IMR-90 (cell line): ENCODE measurements at regions not wholly inside any gene's neighbourhood (a gene's known extent, or its start where the extent isn't known, plus 50 kb on each side); places are given as distances from the start of the nearest gene placed in this dataset.

ENCODE experiments used
- ATAC-seq: fragments of 200-7000 bp; cut with Tn5 transposase; 2 replicates; pipeline ENCODE4 v1.9.1; 2020; ENCODE audit warnings: low read depth, mild to moderate bottlenecking, moderate library complexity
- BruUV-seq: library from RNA; stranded (reverse); fragments of 400-500 nt; replicated peaks from 2 replicates; lab custom pipeline; 2021; lab: Mats Ljungman, UMichigan
- CTCF ChIA-PET: fragments of 300-600 bp; formaldehyde crosslinking; extraction: SDS; loops from one replicate; lab custom pipeline; 2021; ENCODE audit warnings: antibody characterized with exemption; lab: Yijun Ruan, JAX
- POLR2A ChIA-PET: fragments of 300-600 bp; sonication (Branson Sonifier 250); formaldehyde crosslinking; loops from one replicate; lab custom pipeline; 2022; ENCODE audit warnings: antibody characterized with exemption; ENCODE audit not compliant: unreplicated experiment; lab: Charles Lee
- DNase-seq: peaks from one replicate; pipeline ENCODE4 v3.0.0; 2013
- H2AFZ ChIP-seq: replicated peaks from 2 replicates; pipeline ENCODE3; 2013; ENCODE audit warnings: low read length, mild to moderate bottlenecking; ENCODE audit not compliant: poor library complexity
- H2AK5ac ChIP-seq: 2 replicates; pipeline ENCODE4 v1.6.1; 2013; ENCODE audit warnings: low read depth, low read length, inconsistent platforms
- H2AK9ac ChIP-seq: replicated peaks from 2 replicates; pipeline ENCODE3; 2013; ENCODE audit warnings: mild to moderate bottlenecking, low read depth, low read length, moderate library complexity; ENCODE audit not compliant: poor library complexity
- H2BK120ac ChIP-seq: 2 replicates; pipeline ENCODE4 v1.6.1; 2013; ENCODE audit warnings: low read depth, low read length, inconsistent platforms
- H2BK15ac ChIP-seq: 3 replicates; pipeline ENCODE4 v1.6.1; 2013; ENCODE audit warnings: low read depth, low read length, inconsistent platforms
- H2BK20ac ChIP-seq: 2 replicates; pipeline ENCODE4 v1.6.1; 2013; ENCODE audit warnings: low read depth, mild to moderate bottlenecking, inconsistent platforms, low read length, moderate library complexity
- H2BK5ac ChIP-seq: 2 replicates; pipeline ENCODE4 v1.6.1; 2013; ENCODE audit warnings: mild to moderate bottlenecking, low read depth, low read length, inconsistent platforms; ENCODE audit not compliant: poor library complexity, severe bottlenecking
- H3K14ac ChIP-seq: replicated peaks from 2 replicates; pipeline ENCODE4 v1.6.1; 2013; ENCODE audit warnings: low read depth, low read length, inconsistent platforms
- H3K18ac ChIP-seq: 2 replicates; pipeline ENCODE4 v1.6.1; 2013; ENCODE audit warnings: low read depth, low read length, control low read depth
- H3K23ac ChIP-seq: 2 replicates; pipeline ENCODE4 v1.6.1; 2013; ENCODE audit warnings: low read depth, low read length, inconsistent platforms
- H3K27ac ChIP-seq: 2 replicates; pipeline ENCODE4 v1.5.1; 2013; ENCODE audit warnings: mild to moderate bottlenecking, control low read depth, low read length; ENCODE audit not compliant: insufficient read depth
- H3K27me3 ChIP-seq: 2 replicates; pipeline ENCODE4 v1.6.1; 2013; ENCODE audit warnings: low read length; ENCODE audit not compliant: control insufficient read depth, insufficient read depth
- H3K36me3 ChIP-seq: 2 replicates; pipeline ENCODE4 v1.6.1; 2013; ENCODE audit warnings: low read length, mixed read lengths; ENCODE audit not compliant: control insufficient read depth, insufficient read depth
- H3K4ac ChIP-seq: 2 replicates; pipeline ENCODE4 v1.6.1; 2013; ENCODE audit warnings: low read depth, low read length, inconsistent platforms
- H3K4me1 ChIP-seq: 2 replicates; pipeline ENCODE4 v1.6.1; 2013; ENCODE audit warnings: low read length, mixed read lengths; ENCODE audit not compliant: control insufficient read depth, insufficient read depth
- H3K4me2 ChIP-seq: 2 replicates; pipeline ENCODE4 v1.6.1; 2013; ENCODE audit warnings: low read depth, mild to moderate bottlenecking, control low read depth, low read length, moderate library complexity
- H3K4me3 ChIP-seq: 2 replicates; pipeline ENCODE4 v1.5.1; 2013; ENCODE audit warnings: low read depth, mild to moderate bottlenecking, control low read depth, low read length, moderate library complexity; ENCODE audit not compliant: insufficient read depth
- H3K56ac ChIP-seq: 2 replicates; pipeline ENCODE4 v1.6.1; 2013; ENCODE audit warnings: low read length, inconsistent platforms; ENCODE audit not compliant: insufficient read depth; ENCODE audit errors: extremely low read depth
- H3K79me1 ChIP-seq, 2 experiments: 2 replicates each; pipeline ENCODE4 v1.6.1; 2013; ENCODE audit warnings: low read length in 2 of 2, inconsistent platforms in 1 of 2, low read depth in 1 of 2
- H3K9ac ChIP-seq: 2 replicates; pipeline ENCODE4 v1.6.1; 2013; ENCODE audit warnings: low read depth, low read length, control low read depth
- H3K9me1 ChIP-seq: 2 replicates; pipeline ENCODE4 v1.6.1; 2013; ENCODE audit warnings: low read length, inconsistent platforms; ENCODE audit not compliant: insufficient read depth
- H3K9me3 ChIP-seq: 2 replicates; pipeline ENCODE4 v1.6.1; 2013; ENCODE audit warnings: low read length; ENCODE audit not compliant: control insufficient read depth, insufficient read depth
- H4K20me1 ChIP-seq: 2 replicates; pipeline ENCODE4 v1.6.1; 2013; ENCODE audit warnings: low read length, inconsistent platforms; ENCODE audit not compliant: insufficient read depth
- H4K5ac ChIP-seq: 2 replicates; pipeline ENCODE4 v1.6.1; 2013; ENCODE audit warnings: mild to moderate bottlenecking, low read depth, low read length, control low read depth
- H4K8ac ChIP-seq, 2 experiments: 2 replicates each; pipeline ENCODE4 v1.6.1; 2013; ENCODE audit warnings: low read depth in 2 of 2, low read length in 2 of 2, control low read depth in 1 of 2, inconsistent platforms in 1 of 2
- H4K91ac ChIP-seq: 2 replicates; pipeline ENCODE4 v1.6.1; 2013; ENCODE audit warnings: low read depth, low read length, inconsistent platforms; ENCODE audit not compliant: insufficient read depth
- CEBPB ChIP-seq: IDR thresholded peaks from 2 replicates; pipeline ENCODE4 v1.6.1; 2012; ENCODE audit warnings: low read depth, low read length, improper control_type of control experiment
- MXI1 ChIP-seq: IDR thresholded peaks from 2 replicates; pipeline ENCODE4 v1.6.1; 2012; ENCODE audit warnings: low read depth, mild to moderate bottlenecking, low read length, moderate library complexity, borderline replicate concordance
- POLR2A ChIP-seq: IDR thresholded peaks from 2 replicates; pipeline ENCODE4 v1.6.1; 2012; ENCODE audit warnings: mild to moderate bottlenecking, low read depth, low read length
- RFX5 ChIP-seq: IDR thresholded peaks from 2 replicates; pipeline ENCODE4 v1.8.0; 2012; ENCODE audit warnings: low read depth, mild to moderate bottlenecking, low read length, moderate library complexity
- USF2 ChIP-seq: fragments of 150-350 bp; IDR thresholded peaks from 2 replicates; pipeline ENCODE4 v1.6.1; 2017; ENCODE audit warnings: mild to moderate bottlenecking, antibody characterized with exemption, low read length, low read depth
- WGBS, 2 experiments: methylation state at CpG; one replicate each; pipeline versions ENCODE4 v1.1.5 to v1.1.7; 2013; ENCODE audit warnings: missing lambda C conversion rate in 2 of 2; ENCODE audit not compliant: insufficient read length in 1 of 2; ENCODE audit errors: extremely low coverage in 2 of 2; 5-methylcytosine and 5-hydroxymethylcytosine counted together
- dilution Hi-C: fragments of 300-500 bp; cut with HindIII; formaldehyde crosslinking; loops from one replicate; pipeline ENCODE4 v1.14.3; 2018; ENCODE audit warnings: low sequenced_read_pairs; ENCODE audit not compliant: unreplicated experiment
- in situ Hi-C: fragments of 300-500 bp; cut with MboI; formaldehyde crosslinking; loops from 3 replicates; pipeline ENCODE4 v1.14.3; 2019; ENCODE audit warnings: low sequenced_read_pairs, inconsistent platforms, mixed read lengths
- intact Hi-C: fragments of 100-400 bp; cut with micrococcal nuclease; formaldehyde crosslinking; loops from 2 replicates; pipeline ENCODE4 v1.10.0; 2022
- TF ChIP-seq, protein P1 (sequence below): fragments of 150-350 bp; IDR thresholded peaks from 2 replicates; pipeline ENCODE4 v1.6.1; 2016; ENCODE audit warnings: low read depth, mild to moderate bottlenecking, low read length, moderate library complexity, borderline replicate concordance

- DNase-seq = peak; percentile 84
- no peak overlapping the region for H3K4me3 ChIP-seq
- peak overlapping the region; percentile 49 for H4K5ac ChIP-seq
- H3K27ac ChIP-seq = peak overlapping the region; percentile 42; the same call in 1 of the 2 replicates
- no peaks in the 10 kb centered on the region for H3K27me3 ChIP-seq
- H3K4ac ChIP-seq = peak overlapping the region; percentile 75
- H3K9ac ChIP-seq = no peak overlapping the region
- H4K20me1 ChIP-seq = no peaks in the 10 kb centered on the region
- H3K56ac ChIP-seq = peak overlapping the region; percentile 43; the same call in 1 of the 2 replicates
- BruUV-seq = no TSS peak
- TF ChIP-seq MXI1 (no peak), RFX5 (no peak), CEBPB (peak; percentile 42; the same call in 1 of the 2 replicates), USF2 (no peak), POLR2A (no peak)
- TF ChIP-seq, protein P1, sequence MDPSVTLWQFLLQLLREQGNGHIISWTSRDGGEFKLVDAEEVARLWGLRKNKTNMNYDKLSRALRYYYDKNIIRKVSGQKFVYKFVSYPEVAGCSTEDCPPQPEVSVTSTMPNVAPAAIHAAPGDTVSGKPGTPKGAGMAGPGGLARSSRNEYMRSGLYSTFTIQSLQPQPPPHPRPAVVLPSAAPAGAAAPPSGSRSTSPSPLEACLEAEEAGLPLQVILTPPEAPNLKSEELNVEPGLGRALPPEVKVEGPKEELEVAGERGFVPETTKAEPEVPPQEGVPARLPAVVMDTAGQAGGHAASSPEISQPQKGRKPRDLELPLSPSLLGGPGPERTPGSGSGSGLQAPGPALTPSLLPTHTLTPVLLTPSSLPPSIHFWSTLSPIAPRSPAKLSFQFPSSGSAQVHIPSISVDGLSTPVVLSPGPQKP = no peak
- intact Hi-C loops = loop anchor here (5.0 kb wide), 3 partner anchors 65 to 130 kb away; partner anchors contain the start of gene SPATA13
- H3K23ac ChIP-seq = no peak overlapping the region
- peak; percentile 70 for ATAC-seq
- no peak overlapping the region for H2AFZ ChIP-seq
- ChIA-PET CTCF (interaction anchor here (0.6 to 1.3 kb wide), 2 partner anchors 12 to 40 kb away, joined by 5 read pairs; no protein-coding TSS in a partner anchor), POLR2A (no interaction called here)
- peak overlapping the region; percentile 53 for H3K14ac ChIP-seq
- peak overlapping the region; percentile 53 for H4K91ac ChIP-seq
- H2BK15ac ChIP-seq = no peak overlapping the region; the same call in 2 of the 3 replicates
- H2BK20ac ChIP-seq = peak overlapping the region; percentile 72
- H3K4me2 ChIP-seq = peak overlapping the region; percentile 25; the same call in 1 of the 2 replicates
- WGBS, 2 experiments = no CpG with 5 or more reads among the region's 2 CpGs
- dilution Hi-C loops = no loop called here
- peaks cover 0 to 4% of the 10 kb centered on the region in 2 experiments; a peak in 1 of 4 replicates for H3K79me1 ChIP-seq
- peaks cover 23% of the 10 kb centered on the region for H3K4me1 ChIP-seq
- peak overlapping the region; percentile 60 for H2BK5ac ChIP-seq
- peak overlapping the region in 1 of 2 experiments; percentile 37; a peak in 1 of 4 replicates for H4K8ac ChIP-seq
- peak overlapping the region; percentile 76; the same call in 1 of the 2 replicates for H2AK5ac ChIP-seq
- peak overlapping the region; percentile 86 for H3K18ac ChIP-seq
- no peaks in the 10 kb centered on the region for H3K36me3 ChIP-seq
- peak overlapping the region; percentile 58 for H2BK120ac ChIP-seq
- H2AK9ac ChIP-seq = no peak overlapping the region
- peaks cover 21% of the 10 kb centered on the region for H3K9me1 ChIP-seq
- no peaks in the 10 kb centered on the region for H3K9me3 ChIP-seq
- in situ Hi-C loops = no loop called here
These were observed 128.3 kb upstream of the SPATA13 start for GRCh38 chr13:24032252-24032651.
